Inflammatory macrophage treated with lipopolysaccharide for 4 hours (primary cell): ENCODE measurements at regions not wholly inside any gene's neighbourhood (a gene's known extent, or its start where the extent isn't known, plus 50 kb on each side); places are given as distances from the start of the nearest gene placed in this dataset.

Experiments used
- DNase-seq: peaks from one replicate; pipeline ENCODE4 v3.0.0-alpha.2; 2020

GRCh38 chr13:40379196-40379595, 287.2 kb downstream of the FOXO1 start:
- DNase-seq = no peak

GRCh38 chr13:40379794-40380578, 286.5 kb downstream of the FOXO1 start:
- no peak for DNase-seq

- DNase-seq = no peak
Observed at GRCh38 chr13:40381935-40382764, 284.3 kb downstream of the FOXO1 start.

GRCh38 chr13:40383132-40383531, 283.3 kb downstream of the FOXO1 start:
- no peak for DNase-seq

- DNase-seq = no peak
Observed at GRCh38 chr13:40383885-40384284, 282.6 kb downstream of the FOXO1 start.

- no peak for DNase-seq
Observed at GRCh38 chr13:40384976-40385857, 281.2 kb downstream of the FOXO1 start.

- DNase-seq = no peak
Observed at GRCh38 chr13:40385858-40386180, 280.6 kb downstream of the FOXO1 start.

GRCh38 chr13:40386586-40386985, 279.9 kb downstream of the FOXO1 start:
- DNase-seq = no peak

GRCh38 chr13:40387775-40388174, 278.7 kb downstream of the FOXO1 start:
- no peak for DNase-seq

GRCh38 chr13:40388617-40389016, 277.8 kb downstream of the FOXO1 start:
- no peak for DNase-seq

- no peak for DNase-seq
Observed at GRCh38 chr13:40389081-40389641, 277.3 kb downstream of the FOXO1 start.

GRCh38 chr13:40390401-40390916, 276.0 kb downstream of the FOXO1 start:
- no peak for DNase-seq

- DNase-seq = no peak
Observed at GRCh38 chr13:40391788-40392187, 274.7 kb downstream of the FOXO1 start.

GRCh38 chr13:40394304-40394985, 272.0 kb downstream of the FOXO1 start:
- DNase-seq = no peak

GRCh38 chr13:40398065-40398464, 268.4 kb downstream of the FOXO1 start:
- DNase-seq = no peak

- peak; percentile 50 for DNase-seq
Observed at GRCh38 chr13:40399756-40400155, 266.7 kb downstream of the FOXO1 start.

- peak; percentile 99 for DNase-seq
Observed at GRCh38 chr13:40401911-40402776, 264.3 kb downstream of the FOXO1 start.

- DNase-seq = no peak
Observed at GRCh38 chr13:40402931-40403431, 263.5 kb downstream of the FOXO1 start.

GRCh38 chr13:40403509-40404241, 262.8 kb downstream of the FOXO1 start:
- no peak for DNase-seq

GRCh38 chr13:40404407-40404806, 262.0 kb downstream of the FOXO1 start:
- DNase-seq = no peak
